Lung (tissue), 11 donors: ENCODE measurements at regions not wholly inside any gene's neighbourhood (a gene's known extent, or its start where the extent isn't known, plus 50 kb on each side); places are given as distances from the start of the nearest gene placed in this dataset.

Experiments used
- ATAC-seq: fragments of 200-7000 bp; cut with Tn5 transposase; one replicate; pipeline ENCODE4 v1.9.1; 2020; ENCODE audit warnings: moderate number of reproducible peaks; ENCODE audit not compliant: insufficient read depth, low FRiP score
- DNase-seq, 3 donors: peaks; one replicate each; pipeline ENCODE4 v3.0.0-alpha.2; 2013 to 2017
- H3K27ac ChIP-seq, 2 donors: one replicate each; pipeline ENCODE4 v1.5.1; 2013; ENCODE audit warnings: mild to moderate bottlenecking in 2 of 2, moderate library complexity in 2 of 2, control low read depth in 1 of 2, inconsistent platforms in 1 of 2, low read depth in 1 of 2, low read length in 1 of 2
- H3K27me3 ChIP-seq, 3 donors: one replicate each; pipeline ENCODE4 v1.5.1; 2013; ENCODE audit warnings: low read length in 2 of 3; ENCODE audit not compliant: control insufficient read depth in 3 of 3, insufficient read depth in 3 of 3
- H3K36me3 ChIP-seq, 4 donors: one replicate each; pipeline ENCODE4 v1.5.1; 2013; ENCODE audit warnings: low read length in 4 of 4, mild to moderate bottlenecking in 1 of 4, moderate library complexity in 1 of 4; ENCODE audit not compliant: control insufficient read depth in 4 of 4, insufficient read depth in 4 of 4
- H3K4me1 ChIP-seq, 5 donors: one replicate each; pipeline ENCODE4 v1.5.1; 2013; ENCODE audit warnings: low read length in 5 of 5, mild to moderate bottlenecking in 2 of 5, moderate library complexity in 1 of 5; ENCODE audit not compliant: control insufficient read depth in 5 of 5, insufficient read depth in 5 of 5
- H3K4me3 ChIP-seq: one replicate; pipeline ENCODE4 v1.5.1; 2013; ENCODE audit warnings: mild to moderate bottlenecking, control low read depth, moderate library complexity
- H3K9ac ChIP-seq, 2 donors: one replicate each; pipeline ENCODE4 v1.5.1; 2013; ENCODE audit warnings: low read length in 2 of 2, control low read depth in 1 of 2; ENCODE audit not compliant: insufficient read depth in 1 of 2
- H3K9me3 ChIP-seq, 4 donors: one replicate each; pipeline ENCODE4 v1.5.1; 2013; ENCODE audit warnings: low read length in 3 of 4, mild to moderate bottlenecking in 1 of 4, moderate library complexity in 1 of 4; ENCODE audit not compliant: control insufficient read depth in 4 of 4, insufficient read depth in 3 of 4
- WGBS, 2 donors: extraction: QIAGEN DNeasy Blood & Tissue Kit; methylation state at CpG; one replicate each; pipeline ENCODE4 v1.1.7; 2013; 5-methylcytosine and 5-hydroxymethylcytosine counted together
- TF ChIP-seq, protein P1 (sequence below): IDR thresholded peaks from 2 replicates; pipeline ENCODE4 v1.5.1; 2012; ENCODE audit warnings: mild to moderate bottlenecking; ENCODE audit errors: control extremely low read depth, extremely low read depth
- donor health status: control.
- donor health status: control.
- donor health status: Bipolar disorder and iron deficiency.
- donor health status: healthy.
- donor health status: DM: yes; HTN: yes; CAD: no.

DNA sequence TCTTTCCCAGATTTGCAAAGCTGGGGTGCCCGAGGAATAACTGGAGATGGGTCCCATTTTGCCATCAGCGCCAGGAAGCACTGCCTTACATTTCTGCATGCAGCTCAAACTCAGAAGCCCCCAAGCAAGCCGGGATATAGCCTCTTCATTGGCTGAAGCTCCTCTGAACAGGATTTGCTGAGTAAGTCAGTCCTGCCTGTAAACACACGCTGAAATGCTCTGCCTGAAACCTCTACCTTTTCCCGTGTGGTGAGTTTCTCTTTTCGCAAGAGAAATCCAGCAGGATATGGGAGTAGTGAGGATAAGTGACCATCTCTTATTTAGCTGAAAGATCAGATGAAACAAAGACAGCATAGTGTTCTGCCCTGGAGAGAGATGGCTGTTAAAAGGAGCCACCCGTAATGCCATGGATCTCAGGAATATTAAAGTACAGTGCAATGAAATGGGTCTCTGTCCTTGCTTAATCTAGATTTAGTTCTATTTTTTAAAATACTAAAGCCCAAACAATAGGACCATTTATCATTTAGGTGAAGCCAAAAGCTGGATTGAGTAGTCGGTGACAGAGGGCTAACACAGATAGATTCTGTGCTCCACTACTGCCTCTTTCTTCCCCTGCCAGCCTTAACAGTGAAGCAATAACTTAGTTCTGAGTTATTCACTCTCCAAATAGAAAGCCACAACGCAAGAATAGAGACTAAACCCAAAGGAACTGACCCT is 177.5 kb upstream of the PPP2R2B start:
- ATAC-seq = no peak
- Histone ChIP-seq H3K9me3 (no peaks in the 10 kb centered on the region), H3K36me3 (no peaks in the 10 kb centered on the region), H3K4me1 (no peaks in the 10 kb centered on the region), H3K4me3 (no peak overlapping the region), H3K9ac (no peak overlapping the region), H3K27me3 (no peaks in the 10 kb centered on the region), H3K27ac (no peak overlapping the region)
- no peak for DNase-seq
- TF ChIP-seq, protein P1, sequence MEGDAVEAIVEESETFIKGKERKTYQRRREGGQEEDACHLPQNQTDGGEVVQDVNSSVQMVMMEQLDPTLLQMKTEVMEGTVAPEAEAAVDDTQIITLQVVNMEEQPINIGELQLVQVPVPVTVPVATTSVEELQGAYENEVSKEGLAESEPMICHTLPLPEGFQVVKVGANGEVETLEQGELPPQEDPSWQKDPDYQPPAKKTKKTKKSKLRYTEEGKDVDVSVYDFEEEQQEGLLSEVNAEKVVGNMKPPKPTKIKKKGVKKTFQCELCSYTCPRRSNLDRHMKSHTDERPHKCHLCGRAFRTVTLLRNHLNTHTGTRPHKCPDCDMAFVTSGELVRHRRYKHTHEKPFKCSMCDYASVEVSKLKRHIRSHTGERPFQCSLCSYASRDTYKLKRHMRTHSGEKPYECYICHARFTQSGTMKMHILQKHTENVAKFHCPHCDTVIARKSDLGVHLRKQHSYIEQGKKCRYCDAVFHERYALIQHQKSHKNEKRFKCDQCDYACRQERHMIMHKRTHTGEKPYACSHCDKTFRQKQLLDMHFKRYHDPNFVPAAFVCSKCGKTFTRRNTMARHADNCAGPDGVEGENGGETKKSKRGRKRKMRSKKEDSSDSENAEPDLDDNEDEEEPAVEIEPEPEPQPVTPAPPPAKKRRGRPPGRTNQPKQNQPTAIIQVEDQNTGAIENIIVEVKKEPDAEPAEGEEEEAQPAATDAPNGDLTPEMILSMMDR = no peak
- WGBS, 2 donors = 46 to 48% methylated on average over 9 of the region's 9 CpGs

DNA sequence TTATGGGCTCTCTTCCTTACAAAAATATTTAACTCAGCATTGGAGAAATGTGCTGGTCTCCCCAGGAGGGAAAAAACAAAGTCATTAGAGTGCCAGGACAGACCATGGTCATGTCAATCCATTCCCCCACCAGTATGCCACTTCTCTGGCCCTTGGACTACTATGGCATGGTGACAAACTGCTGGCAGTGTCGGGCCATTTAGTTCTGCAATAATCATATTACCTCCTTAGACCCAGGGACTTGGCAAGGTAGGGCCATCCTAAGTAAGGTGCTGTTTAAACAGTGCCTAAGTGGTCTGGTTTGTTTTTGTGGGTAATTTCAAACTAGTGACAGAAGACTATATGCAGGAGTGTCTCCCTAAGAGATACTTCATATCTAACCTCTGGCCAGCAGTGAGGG is 177.8 kb upstream of the STK32A start:
- no peak for DNase-seq
- Histone ChIP-seq H3K4me3 (no peak overlapping the region), H3K4me1 (no peaks in the 10 kb centered on the region), H3K27me3 (no peaks in the 10 kb centered on the region), H3K27ac (no peak overlapping the region), H3K9me3 (no peaks in the 10 kb centered on the region), H3K36me3 (no peaks in the 10 kb centered on the region), H3K9ac (no peak overlapping the region)
- 57 to 93% methylated on average over 1 of the region's 1 CpG for WGBS, 2 donors
- TF ChIP-seq, protein P1 = no peak
- no peak for ATAC-seq

DNA sequence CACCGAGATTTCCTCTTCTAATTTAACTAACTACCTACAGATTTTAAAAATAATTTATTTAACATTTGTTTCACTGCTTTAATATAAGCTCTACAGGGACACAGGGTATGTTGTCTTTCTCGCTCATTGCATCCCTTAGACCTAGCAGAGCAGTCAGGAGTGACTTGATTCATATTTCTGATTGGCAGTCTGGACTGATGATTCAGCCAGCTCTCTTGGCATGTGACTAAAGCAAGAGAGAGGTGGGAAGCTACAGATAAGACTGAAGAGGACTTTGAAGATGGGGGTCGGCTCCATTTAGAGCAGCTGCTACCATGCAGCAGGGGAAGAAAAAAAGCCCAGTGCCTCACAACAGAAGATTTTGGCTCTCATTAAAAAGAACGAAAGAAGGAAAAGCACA is 173.4 kb upstream of the STK32A start:
- Histone ChIP-seq H3K36me3 (no peaks in the 10 kb centered on the region), H3K4me1 (no peaks in the 10 kb centered on the region), H3K27ac (no peak overlapping the region), H3K9me3 (no peaks in the 10 kb centered on the region), H3K9ac (no peak overlapping the region), H3K27me3 (no peaks in the 10 kb centered on the region), H3K4me3 (no peak overlapping the region)
- DNase-seq (no peak), ATAC-seq (no peak)
- TF ChIP-seq, protein P1 = no peak
- 65 to 70% methylated on average over 4 of the region's 4 CpGs for WGBS, 2 donors

DNA sequence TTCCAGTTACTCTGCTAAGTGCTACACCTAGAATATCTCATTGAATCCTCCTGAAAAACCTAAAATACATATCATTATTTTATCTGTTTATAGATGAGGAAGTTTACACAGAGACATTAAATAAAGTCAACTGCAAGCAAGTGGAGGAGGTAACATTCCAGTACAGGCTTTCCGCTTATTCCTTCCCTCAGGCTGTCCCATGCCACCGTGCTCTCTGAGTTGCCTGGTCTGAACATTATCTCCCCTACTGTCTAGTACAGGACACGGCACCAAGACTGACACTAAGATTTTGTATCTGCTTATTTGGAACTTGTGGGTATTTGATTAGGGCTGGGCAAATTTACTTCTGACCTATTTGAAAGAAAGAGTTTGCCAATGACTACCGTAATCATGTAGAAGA is 172.4 kb upstream of the STK32A start:
- ATAC-seq = no peak
- no peaks in the 10 kb centered on the region for H3K27me3 ChIP-seq
- TF ChIP-seq, protein P1 = no peak
- no peaks in the 10 kb centered on the region for H3K36me3 ChIP-seq
- H3K9ac ChIP-seq = no peak overlapping the region
- DNase-seq = no peak
- H3K27ac ChIP-seq = no peak overlapping the region
- H3K4me3 ChIP-seq = no peak overlapping the region
- WGBS, 2 donors = 89 to 91% methylated on average over 4 of the region's 4 CpGs
- H3K9me3 ChIP-seq = no peaks in the 10 kb centered on the region
- H3K4me1 ChIP-seq = no peaks in the 10 kb centered on the region
